Forelimb muscle (tissue), 1 donor: ENCODE measurements at regions not wholly inside any gene's neighbourhood (a gene's known extent, or its start where the extent isn't known, plus 50 kb on each side); places are given as distances from the start of the nearest gene placed in this dataset.
"Not testable (repeated sequence)": the region's sequence is repeated elsewhere in the genome, so short reads cannot be mapped to it uniquely, and the experiment has no call there.

Source experiments
- DNase-seq: peaks from one replicate; pipeline ENCODE4 v3.0.0-alpha.2; 2013; ENCODE audit warnings: low read depth

DNA sequence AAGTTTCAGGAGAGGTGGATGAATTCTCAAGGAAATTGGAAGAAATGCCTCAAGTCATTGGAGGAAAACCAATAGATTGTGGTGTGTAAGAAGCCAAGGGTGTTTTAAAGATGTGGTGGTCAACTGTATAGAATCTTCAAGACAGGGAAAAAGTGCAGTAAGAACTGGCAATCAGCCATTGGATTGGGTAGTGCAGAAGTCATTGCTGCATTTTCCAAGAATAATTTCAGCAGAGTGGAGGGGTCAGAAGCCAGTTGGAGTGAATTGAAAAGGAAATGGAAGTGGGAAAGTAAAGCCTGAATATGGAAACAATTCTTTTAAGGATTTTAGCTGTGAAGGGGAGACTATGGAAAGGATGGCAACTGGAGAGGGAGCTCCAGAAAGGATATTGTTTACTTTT, 128.2 kb upstream of the TMEM170B start:
- no peak for DNase-seq

GRCh38 chr6:11407414-11407813, 130.1 kb upstream of the TMEM170B start:
- DNase-seq: no peak

GRCh38 chr6:11404838-11405237, 132.7 kb upstream of the TMEM170B start:
- DNase-seq: no peak

DNA sequence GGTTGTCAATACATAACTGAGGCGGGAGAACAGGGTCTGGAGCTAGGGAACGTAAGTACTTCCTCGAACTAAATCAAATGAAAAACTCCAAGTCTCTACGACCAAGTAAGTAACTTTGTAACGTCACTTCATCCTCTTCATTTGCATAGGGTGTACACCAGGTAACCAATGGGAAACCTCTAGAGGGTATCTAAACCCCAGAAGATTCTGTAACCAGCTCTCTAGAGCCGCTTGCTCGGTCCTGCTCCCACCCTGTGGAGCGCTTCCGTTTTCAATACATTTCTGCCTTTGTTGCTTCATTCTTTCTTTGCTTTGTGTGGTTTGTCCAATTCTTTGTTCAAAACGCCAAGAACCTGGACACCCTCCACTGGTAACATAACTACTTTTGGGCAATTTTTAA, 133.5 kb upstream of the TMEM170B start:
- no peak for DNase-seq

DNA sequence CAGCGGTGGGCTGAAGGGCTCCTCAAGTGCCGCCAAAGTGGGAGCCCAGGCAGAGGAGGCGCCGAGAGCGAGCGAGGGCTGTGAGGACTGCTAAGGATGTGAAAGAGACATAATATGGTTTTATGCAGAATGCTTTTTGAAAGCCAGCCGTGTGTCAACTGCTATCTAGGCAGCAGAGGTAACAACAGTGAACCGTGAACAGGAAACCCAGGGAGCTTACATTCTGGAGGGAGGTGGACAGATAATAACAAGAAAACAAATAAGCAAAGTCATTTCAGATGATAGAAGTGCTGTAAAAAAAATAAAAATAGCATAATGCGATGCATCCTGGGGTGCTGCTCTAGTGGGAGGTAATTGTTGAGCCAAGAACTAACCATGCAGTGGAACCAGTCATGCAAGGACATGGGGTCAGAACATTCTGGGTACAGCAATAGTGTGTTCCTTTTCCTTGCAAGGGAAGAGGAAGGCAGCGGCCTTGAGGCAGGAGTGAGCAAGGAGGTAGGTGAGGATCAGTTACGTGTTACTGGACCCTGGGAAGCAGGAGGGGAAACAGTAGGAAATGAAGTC, 134.4 kb upstream of the TMEM170B start:
- DNase-seq: no peak

DNA sequence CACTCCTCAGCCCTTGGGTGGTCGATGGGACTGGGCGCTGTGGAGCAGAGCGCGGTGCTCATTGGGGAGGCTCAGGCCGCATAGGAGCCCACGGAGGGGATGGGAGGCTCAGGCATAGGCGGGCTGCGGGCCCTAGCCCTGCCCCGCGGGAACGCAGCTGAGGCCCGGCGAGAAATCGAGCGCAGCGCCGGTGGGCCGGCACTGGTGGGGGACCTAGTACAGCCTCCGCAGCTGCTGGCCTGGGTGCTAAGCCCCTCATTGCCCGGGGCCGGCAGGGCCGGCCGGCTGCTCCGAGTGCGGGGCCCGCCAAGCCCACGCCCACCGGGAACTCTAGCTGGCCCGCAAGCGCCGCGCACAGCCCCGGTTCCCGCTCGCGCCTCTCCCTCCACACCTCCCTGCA, 135.0 kb upstream of the TMEM170B start:
- DNase-seq: not testable (repeated sequence)

- not testable (repeated sequence) for DNase-seq
Measured at GRCh38 chr6:11401954-11402353, 135.6 kb upstream of the TMEM170B start.

DNA sequence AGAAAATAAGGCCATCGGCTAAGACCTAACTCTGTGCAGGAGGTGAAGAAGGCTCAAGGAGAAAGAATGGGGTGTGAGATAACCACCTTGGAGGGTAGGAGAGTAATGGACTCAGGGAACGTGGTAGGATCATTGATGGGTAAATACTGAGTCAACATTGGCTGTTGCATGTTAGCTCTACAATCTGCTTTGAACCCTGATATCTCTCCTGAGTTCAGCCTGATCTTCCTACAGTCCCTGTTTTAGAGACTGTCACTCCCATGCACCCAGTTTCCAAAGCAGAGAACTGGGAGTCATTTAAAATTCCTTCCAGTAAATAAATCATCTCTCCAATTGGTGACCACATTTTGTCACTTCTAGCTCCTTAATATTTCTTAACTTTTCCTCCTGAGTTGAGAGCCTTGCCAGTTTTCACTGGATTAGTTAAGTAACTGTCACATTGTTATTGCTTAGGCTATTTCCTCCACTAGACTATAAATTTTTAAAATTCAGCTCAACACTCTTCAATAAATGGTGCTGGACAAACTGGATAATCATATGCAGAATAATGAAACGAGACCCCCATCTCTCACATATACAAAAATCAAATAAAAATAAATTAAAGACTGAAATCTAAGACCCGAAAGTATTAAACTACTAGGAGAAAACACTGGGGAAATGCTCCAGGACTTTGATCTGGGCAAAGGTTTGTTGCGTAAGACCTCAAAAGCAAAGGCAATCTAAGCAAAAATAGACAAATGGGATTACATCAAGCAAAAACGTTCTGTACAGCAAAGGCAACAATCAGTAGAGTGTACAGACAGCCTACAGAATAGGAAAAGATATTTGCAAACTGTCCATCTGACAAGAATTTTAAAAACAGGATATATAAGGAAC, 138.9 kb upstream of the TMEM170B start:
- DNase-seq: no peak

DNA sequence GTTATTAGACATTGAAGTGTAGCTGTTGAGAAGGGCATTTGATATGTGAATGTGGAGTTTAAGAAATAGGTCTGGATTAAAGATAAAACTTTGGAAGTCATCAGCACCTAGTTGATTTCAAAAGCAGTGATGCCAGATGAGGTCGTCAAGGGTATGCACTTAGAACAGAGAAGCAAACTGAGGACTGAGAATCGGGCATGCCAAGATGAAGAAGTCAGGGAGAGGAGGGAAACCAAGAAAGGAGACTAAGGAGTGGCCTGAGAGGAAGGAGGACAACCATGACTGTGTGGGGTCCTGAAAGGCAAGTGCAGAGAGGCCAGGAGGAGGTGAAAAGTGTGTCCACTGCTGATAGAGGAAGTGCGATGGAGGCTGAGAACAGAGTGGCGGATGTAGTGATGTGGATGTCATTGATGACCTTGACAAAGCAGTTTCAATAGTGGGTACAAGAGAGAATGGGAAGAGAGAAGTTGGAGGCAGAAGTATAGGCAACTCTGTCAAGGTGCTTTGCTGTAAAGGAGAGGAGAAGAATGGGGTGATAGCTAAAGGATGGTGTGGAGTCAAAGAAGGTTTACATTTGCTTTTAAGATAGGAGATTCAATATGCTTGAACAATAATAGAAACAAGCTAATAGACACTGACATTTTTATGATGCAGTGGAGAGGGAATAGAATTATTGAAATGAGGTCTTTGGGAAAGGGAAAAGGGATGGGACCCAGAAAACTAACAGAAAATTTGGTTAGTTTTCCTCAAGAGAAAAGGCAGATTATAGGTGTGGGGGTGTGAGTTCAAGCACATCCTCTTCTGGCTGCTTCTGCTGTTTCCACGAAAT, 139.7 kb upstream of the TMEM170B start:
- no peak for DNase-seq

DNA sequence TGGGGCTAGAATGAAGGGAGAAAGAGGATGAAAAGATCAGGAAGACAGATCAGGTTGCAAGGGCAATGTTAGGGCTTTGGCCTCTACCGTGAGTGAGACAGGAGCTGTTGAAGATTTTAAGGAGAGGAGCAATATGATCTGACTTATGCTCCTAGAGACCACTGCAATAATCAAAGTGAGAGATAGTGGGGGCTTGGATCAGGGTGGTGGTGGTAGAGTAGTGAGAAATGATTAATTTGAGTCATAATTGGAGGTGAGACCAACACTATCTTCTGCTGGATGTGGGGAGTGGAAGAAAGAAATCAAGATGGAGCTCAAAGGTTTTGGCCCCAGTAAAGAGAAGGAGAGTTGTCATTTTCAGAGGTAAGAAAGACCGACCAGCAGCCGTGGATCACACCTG, 140.7 kb upstream of the TMEM170B start:
- no peak for DNase-seq

GRCh38 chr6:11393713-11394627, 143.6 kb upstream of the TMEM170B start:
- DNase-seq: no peak

DNA sequence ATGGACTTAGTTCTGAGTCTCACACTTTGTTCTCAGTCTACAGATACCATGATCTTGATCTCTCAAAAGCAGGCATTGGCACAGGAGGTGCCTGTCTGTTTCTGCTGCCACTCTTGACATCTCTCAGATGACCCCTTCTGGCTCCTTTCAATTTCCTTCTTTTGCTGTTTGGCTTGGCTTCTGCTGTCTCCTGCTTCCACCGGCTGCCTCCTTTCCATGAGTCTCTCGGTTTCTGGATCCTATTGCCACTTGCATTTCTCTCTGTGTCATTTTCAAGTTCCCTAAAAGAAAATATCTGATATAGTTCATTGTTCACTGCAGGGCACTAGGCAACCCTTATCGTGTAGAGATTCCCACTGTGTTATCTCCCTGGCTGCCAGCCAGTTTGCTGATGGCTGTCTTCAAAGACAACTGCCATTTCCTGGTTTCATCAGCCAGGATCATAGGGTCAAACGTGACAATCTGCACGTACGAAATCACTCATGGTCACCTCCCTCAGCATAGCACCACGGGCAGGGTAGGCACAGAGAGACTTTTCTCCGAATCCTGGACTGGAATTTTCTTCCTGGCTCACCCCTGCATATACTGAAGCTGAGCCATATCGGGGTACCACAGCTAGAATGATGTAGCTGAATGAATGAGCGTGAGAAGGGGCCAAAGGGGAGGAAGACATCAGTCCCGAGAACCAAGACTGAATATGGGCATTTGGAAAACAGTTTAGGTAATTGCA, 144.6 kb upstream of the TMEM170B start:
- no peak for DNase-seq

DNA sequence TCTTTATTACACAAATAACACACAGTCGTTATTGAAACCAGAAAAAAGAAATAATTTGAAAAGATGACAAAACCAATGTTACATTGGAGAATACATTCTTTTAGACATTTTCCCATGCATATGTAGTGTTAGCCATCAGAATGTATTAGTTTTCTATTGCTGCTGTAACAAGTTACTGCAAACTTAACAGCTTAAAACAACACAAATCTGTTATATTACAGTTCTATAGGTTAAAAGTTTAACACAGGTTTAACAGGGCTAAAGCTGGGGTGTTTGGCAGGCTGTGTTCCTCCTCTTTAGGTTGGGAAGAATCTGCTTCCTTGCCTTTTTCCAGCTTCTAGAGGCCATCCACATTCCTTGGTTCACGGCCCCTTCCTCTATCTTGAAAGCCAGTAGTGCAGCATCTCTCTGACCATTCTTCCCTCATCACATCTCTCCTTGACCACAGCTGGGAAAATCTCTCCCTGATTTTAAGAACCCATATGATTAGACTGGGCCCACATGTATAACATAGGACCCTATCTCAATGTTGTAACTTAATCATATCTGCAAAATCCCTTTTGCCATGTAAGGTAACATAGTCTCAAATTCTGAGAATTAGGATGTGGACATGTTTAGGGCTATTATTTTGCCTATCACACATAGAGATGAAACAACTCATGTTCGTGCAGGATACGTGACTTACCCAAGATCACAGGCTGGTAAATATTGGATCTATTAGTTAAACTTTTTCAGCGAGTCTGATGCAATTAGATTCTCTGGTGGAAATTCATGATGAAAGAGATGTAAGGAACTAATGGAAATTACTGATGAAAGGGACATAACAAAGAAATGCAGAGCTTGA, 145.4 kb upstream of the TMEM170B start:
- no peak for DNase-seq

- no peak for DNase-seq
Measured at GRCh38 chr6:11389977-11390376, 147.6 kb upstream of the TMEM170B start.

- no peak for DNase-seq
Measured at GRCh38 chr6:11388983-11389944, 148.3 kb upstream of the TMEM170B start.

GRCh38 chr6:11387707-11388430, 149.7 kb upstream of the TMEM170B start:
- no peak for DNase-seq

- DNase-seq: no peak
Measured at GRCh38 chr6:11386726-11387125, 150.8 kb upstream of the TMEM170B start.

- no peak for DNase-seq
Measured at GRCh38 chr6:11386323-11386722, 151.2 kb upstream of the TMEM170B start.
